HL-60 (cell line): ENCODE measurements at regions not wholly inside any gene's neighbourhood (a gene's known extent, or its start where the extent isn't known, plus 50 kb on each side); places are given as distances from the start of the nearest gene placed in this dataset.

Source experiments
- CTCF ChIP-seq: IDR thresholded peaks from one replicate; pipeline ENCODE4 v1.5.1; 2011; ENCODE audit warnings: low read length, control low read depth, inconsistent platforms; ENCODE audit not compliant: insufficient read depth
- POLR2AphosphoS5 ChIP-seq: IDR thresholded peaks from 2 replicates; pipeline ENCODE4 v1.6.1; 2012; ENCODE audit warnings: low read depth
- REST ChIP-seq: IDR thresholded peaks from 2 replicates; pipeline ENCODE4 v1.6.1; 2012; ENCODE audit warnings: low read depth; ENCODE audit not compliant: insufficient replicate concordance

- TF ChIP-seq CTCF: no peak
- TF ChIP-seq POLR2AphosphoS5: no peak
- TF ChIP-seq REST: no peak
Measured at GRCh38 chr17:20825539-20825938, 217.3 kb downstream of the USP22 start.
